ENCODE measurements at regions not wholly inside any gene's neighbourhood (a gene's known extent, or its start where the extent isn't known, plus 50 kb on each side); places are given as distances from the start of the nearest gene placed in this dataset.

DNA sequence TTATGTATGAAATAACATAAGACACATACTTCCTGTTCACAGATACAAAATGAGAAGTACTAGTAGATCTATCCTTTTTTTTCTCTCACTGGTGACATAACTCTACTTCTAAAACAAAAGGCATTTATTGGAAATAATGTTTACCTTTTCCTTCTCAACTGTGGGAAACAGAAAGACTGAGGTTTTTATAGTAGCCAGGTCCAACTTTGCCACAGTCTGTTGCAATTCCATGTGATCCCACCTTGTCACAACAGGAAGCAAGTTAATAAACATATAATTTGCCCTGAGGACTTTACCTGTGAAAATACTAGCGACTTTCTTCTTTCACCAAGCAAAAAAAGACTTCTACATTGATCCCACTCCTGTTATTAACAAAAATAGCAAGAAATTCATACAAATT, 475.8 kb downstream of the PDGFC start:
- TF ChIP-seq, protein P1, sequence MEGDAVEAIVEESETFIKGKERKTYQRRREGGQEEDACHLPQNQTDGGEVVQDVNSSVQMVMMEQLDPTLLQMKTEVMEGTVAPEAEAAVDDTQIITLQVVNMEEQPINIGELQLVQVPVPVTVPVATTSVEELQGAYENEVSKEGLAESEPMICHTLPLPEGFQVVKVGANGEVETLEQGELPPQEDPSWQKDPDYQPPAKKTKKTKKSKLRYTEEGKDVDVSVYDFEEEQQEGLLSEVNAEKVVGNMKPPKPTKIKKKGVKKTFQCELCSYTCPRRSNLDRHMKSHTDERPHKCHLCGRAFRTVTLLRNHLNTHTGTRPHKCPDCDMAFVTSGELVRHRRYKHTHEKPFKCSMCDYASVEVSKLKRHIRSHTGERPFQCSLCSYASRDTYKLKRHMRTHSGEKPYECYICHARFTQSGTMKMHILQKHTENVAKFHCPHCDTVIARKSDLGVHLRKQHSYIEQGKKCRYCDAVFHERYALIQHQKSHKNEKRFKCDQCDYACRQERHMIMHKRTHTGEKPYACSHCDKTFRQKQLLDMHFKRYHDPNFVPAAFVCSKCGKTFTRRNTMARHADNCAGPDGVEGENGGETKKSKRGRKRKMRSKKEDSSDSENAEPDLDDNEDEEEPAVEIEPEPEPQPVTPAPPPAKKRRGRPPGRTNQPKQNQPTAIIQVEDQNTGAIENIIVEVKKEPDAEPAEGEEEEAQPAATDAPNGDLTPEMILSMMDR (conservative IDR thresholded peaks at IDR 0.05), result no peak
- TF ChIP-seq ZFX (IDR thresholded peaks at IDR 0.05), result no peak
